ENCODE measurements at regions not wholly inside any gene's neighbourhood (a gene's known extent, or its start where the extent isn't known, plus 50 kb on each side); places are given as distances from the start of the nearest gene placed in this dataset.

DNA sequence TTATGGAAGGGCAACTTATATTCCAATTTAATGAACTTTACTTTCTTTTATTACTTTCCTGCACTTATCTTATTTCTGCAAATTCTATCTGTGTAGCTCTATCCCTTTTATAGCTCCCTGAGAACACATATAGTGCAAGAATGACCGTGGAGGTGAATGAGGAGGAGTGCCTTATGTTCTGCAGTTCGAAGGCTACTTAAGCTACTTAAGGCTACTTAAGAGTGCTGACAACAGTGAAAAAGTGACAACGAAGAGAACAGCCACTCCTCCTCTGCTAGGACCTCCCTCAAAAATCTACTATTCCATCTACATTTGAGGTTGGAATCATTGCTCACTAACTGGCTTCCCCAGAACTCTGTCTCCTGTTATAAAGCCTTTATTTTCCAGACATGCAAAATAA, 1365.7 kb upstream of the C9orf72 start:
- TF ChIP-seq POLR2A (IDR thresholded peaks at IDR 0.05): no peak
- TF ChIP-seq, protein P1, sequence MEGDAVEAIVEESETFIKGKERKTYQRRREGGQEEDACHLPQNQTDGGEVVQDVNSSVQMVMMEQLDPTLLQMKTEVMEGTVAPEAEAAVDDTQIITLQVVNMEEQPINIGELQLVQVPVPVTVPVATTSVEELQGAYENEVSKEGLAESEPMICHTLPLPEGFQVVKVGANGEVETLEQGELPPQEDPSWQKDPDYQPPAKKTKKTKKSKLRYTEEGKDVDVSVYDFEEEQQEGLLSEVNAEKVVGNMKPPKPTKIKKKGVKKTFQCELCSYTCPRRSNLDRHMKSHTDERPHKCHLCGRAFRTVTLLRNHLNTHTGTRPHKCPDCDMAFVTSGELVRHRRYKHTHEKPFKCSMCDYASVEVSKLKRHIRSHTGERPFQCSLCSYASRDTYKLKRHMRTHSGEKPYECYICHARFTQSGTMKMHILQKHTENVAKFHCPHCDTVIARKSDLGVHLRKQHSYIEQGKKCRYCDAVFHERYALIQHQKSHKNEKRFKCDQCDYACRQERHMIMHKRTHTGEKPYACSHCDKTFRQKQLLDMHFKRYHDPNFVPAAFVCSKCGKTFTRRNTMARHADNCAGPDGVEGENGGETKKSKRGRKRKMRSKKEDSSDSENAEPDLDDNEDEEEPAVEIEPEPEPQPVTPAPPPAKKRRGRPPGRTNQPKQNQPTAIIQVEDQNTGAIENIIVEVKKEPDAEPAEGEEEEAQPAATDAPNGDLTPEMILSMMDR (IDR thresholded peaks at IDR 0.05): no peak

Data from lower leg skin (tissue), 3 donors.